ENCODE measurements at regions not wholly inside any gene's neighbourhood (a gene's known extent, or its start where the extent isn't known, plus 50 kb on each side); places are given as distances from the start of the nearest gene placed in this dataset.
"Not testable (repeated sequence)": the region's sequence is repeated elsewhere in the genome, so short reads cannot be mapped to it uniquely, and the experiment has no call there.

- FAIRE-seq, result no peak
- DNase-seq (ENCODE audit: low spot score), result no peak
Observed at GRCh38 chr7:142539901-142540300, 209.4 kb upstream of the PRSS1 start.

GRCh38 chr7:142537760-142538159 lies 211.5 kb upstream of the PRSS1 start:
- FAIRE-seq (no peak), DNase-seq (ENCODE audit: low spot score) (no peak)

- FAIRE-seq (no peak), DNase-seq (ENCODE audit: low spot score) (peak; percentile 60)
Observed at GRCh38 chr7:142535123-142535779, 214.0 kb upstream of the PRSS1 start.

GRCh38 chr7:142534726-142535122 lies 214.5 kb upstream of the PRSS1 start:
- no peak for FAIRE-seq
- DNase-seq (ENCODE audit: low spot score), result no peak

GRCh38 chr7:142533920-142534319 lies 215.4 kb upstream of the PRSS1 start:
- FAIRE-seq (no peak), DNase-seq (ENCODE audit: low spot score) (no peak)

- FAIRE-seq, result no peak
Observed at GRCh38 chr7:142529591-142529990, 219.7 kb upstream of the PRSS1 start.

GRCh38 chr7:142528608-142529408 lies 220.5 kb upstream of the PRSS1 start:
- FAIRE-seq, result no peak

More at GRCh38 chr7:142529591-142529990, 219.7 kb upstream of the PRSS1 start:
- DNase-seq (ENCODE audit: low spot score), result no peak

GRCh38 chr7:142523821-142524460 lies 225.3 kb upstream of the PRSS1 start:
- no peak for DNase-seq (ENCODE audit: low spot score)
- FAIRE-seq, result no peak

More at GRCh38 chr7:142528608-142529408, 220.5 kb upstream of the PRSS1 start:
- DNase-seq (ENCODE audit: low spot score), result no peak

GRCh38 chr7:142522735-142523134 lies 226.5 kb upstream of the PRSS1 start:
- DNase-seq (ENCODE audit: low spot score), result no peak

GRCh38 chr7:142520885-142521284 lies 228.4 kb upstream of the PRSS1 start:
- not testable (repeated sequence) for FAIRE-seq

More at GRCh38 chr7:142522735-142523134, 226.5 kb upstream of the PRSS1 start:
- FAIRE-seq, result no peak

GRCh38 chr7:142520455-142520854 lies 228.8 kb upstream of the PRSS1 start:
- FAIRE-seq; DNase-seq (ENCODE audit: low spot score): not testable (repeated sequence)

More at GRCh38 chr7:142520885-142521284, 228.4 kb upstream of the PRSS1 start:
- DNase-seq (ENCODE audit: low spot score), result not testable (repeated sequence)

- DNase-seq (ENCODE audit: low spot score), result no peak
- FAIRE-seq, result no peak
Observed at GRCh38 chr7:142519079-142520078, 229.9 kb upstream of the PRSS1 start.

GRCh38 chr7:142516038-142516501 lies 233.2 kb upstream of the PRSS1 start:
- FAIRE-seq (no peak), DNase-seq (ENCODE audit: low spot score) (peak; percentile 54)

GRCh38 chr7:142514716-142515115 lies 234.6 kb upstream of the PRSS1 start:
- DNase-seq (ENCODE audit: low spot score); FAIRE-seq: not testable (repeated sequence)

GRCh38 chr7:142513178-142513955 lies 235.9 kb upstream of the PRSS1 start:
- FAIRE-seq (no peak), DNase-seq (ENCODE audit: low spot score) (no peak)

- FAIRE-seq, result no peak
- no peak for DNase-seq (ENCODE audit: low spot score)
Observed at GRCh38 chr7:142511801-142512200, 237.5 kb upstream of the PRSS1 start.

- no peak for DNase-seq (ENCODE audit: low spot score)
- FAIRE-seq, result no peak
Observed at GRCh38 chr7:142511374-142511773, 237.9 kb upstream of the PRSS1 start.

GRCh38 chr7:142509235-142509634 lies 240.0 kb upstream of the PRSS1 start:
- not testable (repeated sequence) for FAIRE-seq; DNase-seq (ENCODE audit: low spot score)

GRCh38 chr7:142508251-142508650 lies 241.0 kb upstream of the PRSS1 start:
- DNase-seq (ENCODE audit: low spot score), result peak; percentile 12
- FAIRE-seq, result no peak

GRCh38 chr7:142507799-142508198 lies 241.5 kb upstream of the PRSS1 start:
- FAIRE-seq (no peak), DNase-seq (ENCODE audit: low spot score) (no peak)
